NCI-H1092 treated with DMSO at 0.1 percent for 48 hours (cell line): ENCODE measurements at regions not wholly inside any gene's neighbourhood (a gene's known extent, or its start where the extent isn't known, plus 50 kb on each side); places are given as distances from the start of the nearest gene placed in this dataset.
"Not testable (repeated sequence)": the region's sequence is repeated elsewhere in the genome, so short reads cannot be mapped to it uniquely, and the experiment has no call there.

ENCODE experiments used
- DNase-seq: peaks from one replicate; lab custom pipeline; 2025; lab: John Stamatoyannopoulos, UW

GRCh38 chr18:71370671-71371445, 1082.0 kb downstream of the SOCS6 start:
- DNase-seq = no peak

GRCh38 chr18:71370095-71370494, 1081.2 kb downstream of the SOCS6 start:
- DNase-seq = no peak

GRCh38 chr18:71362140-71362539, 1073.3 kb downstream of the SOCS6 start:
- DNase-seq = no peak

GRCh38 chr18:71355599-71355998, 1066.8 kb downstream of the SOCS6 start:
- not testable (repeated sequence) for DNase-seq

- peak; percentile 33 for DNase-seq
Measured at GRCh38 chr18:71352618-71353017, 1063.8 kb downstream of the SOCS6 start.

- DNase-seq = no peak
Measured at GRCh38 chr18:71336576-71337210, 1047.8 kb downstream of the SOCS6 start.

- no peak for DNase-seq
Measured at GRCh38 chr18:71329563-71329962, 1040.7 kb downstream of the SOCS6 start.

- no peak for DNase-seq
Measured at GRCh38 chr18:71329114-71329513, 1040.3 kb downstream of the SOCS6 start.

- no peak for DNase-seq
Measured at GRCh38 chr18:71327850-71328249, 1039.0 kb downstream of the SOCS6 start.

- no peak for DNase-seq
Measured at GRCh38 chr18:71327441-71327840, 1038.6 kb downstream of the SOCS6 start.

- DNase-seq = no peak
Measured at GRCh38 chr18:71326826-71327225, 1038.0 kb downstream of the SOCS6 start.

GRCh38 chr18:71324356-71324755, 1035.5 kb downstream of the SOCS6 start:
- no peak for DNase-seq

GRCh38 chr18:71322201-71322600, 1033.4 kb downstream of the SOCS6 start:
- DNase-seq = no peak

- no peak for DNase-seq
Measured at GRCh38 chr18:71321319-71321718, 1032.5 kb downstream of the SOCS6 start.

GRCh38 chr18:71304856-71305255, 1016.0 kb downstream of the SOCS6 start:
- DNase-seq = no peak

- not testable (repeated sequence) for DNase-seq
Measured at GRCh38 chr18:71303743-71304142, 1014.9 kb downstream of the SOCS6 start.

GRCh38 chr18:71301596-71301995, 1012.8 kb downstream of the SOCS6 start:
- DNase-seq = no peak

GRCh38 chr18:71294201-71294600, 1005.4 kb downstream of the SOCS6 start:
- DNase-seq = not testable (repeated sequence)

- DNase-seq = no peak
Measured at GRCh38 chr18:71293322-71293721, 1004.5 kb downstream of the SOCS6 start.

GRCh38 chr18:71287268-71287667, 998.4 kb downstream of the SOCS6 start:
- peak; percentile 44 for DNase-seq

GRCh38 chr18:71252351-71252865, 963.6 kb downstream of the SOCS6 start:
- DNase-seq = no peak

GRCh38 chr18:71250191-71250590, 961.3 kb downstream of the SOCS6 start:
- no peak for DNase-seq

GRCh38 chr18:71249791-71250190, 960.9 kb downstream of the SOCS6 start:
- DNase-seq = no peak
